ENCODE measurements at regions not wholly inside any gene's neighbourhood (a gene's known extent, or its start where the extent isn't known, plus 50 kb on each side); places are given as distances from the start of the nearest gene placed in this dataset.

GRCh38 chr12:118727196-118727978, 254.0 kb upstream of the SRRM4 start:
- TF ChIP-seq POLR2A (IDR thresholded peaks at IDR 0.05), result no peak
- TF ChIP-seq CTCF (IDR thresholded peaks at IDR 0.05), result no peak
